GM19351 (cell line): ENCODE measurements at regions not wholly inside any gene's neighbourhood (a gene's known extent, or its start where the extent isn't known, plus 50 kb on each side); places are given as distances from the start of the nearest gene placed in this dataset.

Experiments used
- ATAC-seq: cut with Tn5 transposase; IDR thresholded peaks from one replicate; pipeline ENCODE4 v1.9.1; 2021; ENCODE audit warnings: mild to moderate bottlenecking, moderate library complexity; ENCODE audit not compliant: unreplicated experiment

DNA sequence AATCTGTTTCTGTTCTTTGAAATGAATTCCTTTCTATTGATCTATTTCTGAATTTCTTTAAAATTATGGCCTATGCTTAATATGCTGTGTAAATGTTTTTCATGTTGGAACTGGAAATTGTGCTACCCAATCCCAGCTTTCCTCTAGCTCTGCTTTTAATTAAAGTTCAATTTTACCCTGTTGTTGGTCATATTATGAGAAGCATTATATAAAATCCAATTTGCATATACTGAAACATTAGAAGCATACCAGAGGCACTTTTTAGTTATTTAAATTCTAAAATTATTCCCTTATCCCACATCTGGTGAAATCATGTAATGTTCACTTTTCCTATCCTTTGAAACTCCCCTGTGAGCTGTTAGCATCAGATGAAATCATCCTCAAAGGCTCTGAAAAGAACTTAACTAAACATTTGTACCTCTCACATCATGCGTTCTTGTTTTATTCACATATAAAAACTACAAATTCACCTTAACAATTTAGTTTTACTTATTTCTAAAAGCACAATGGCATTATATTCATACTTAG is 160.6 kb upstream of the COL21A1 start:
- ATAC-seq, result no peak

DNA sequence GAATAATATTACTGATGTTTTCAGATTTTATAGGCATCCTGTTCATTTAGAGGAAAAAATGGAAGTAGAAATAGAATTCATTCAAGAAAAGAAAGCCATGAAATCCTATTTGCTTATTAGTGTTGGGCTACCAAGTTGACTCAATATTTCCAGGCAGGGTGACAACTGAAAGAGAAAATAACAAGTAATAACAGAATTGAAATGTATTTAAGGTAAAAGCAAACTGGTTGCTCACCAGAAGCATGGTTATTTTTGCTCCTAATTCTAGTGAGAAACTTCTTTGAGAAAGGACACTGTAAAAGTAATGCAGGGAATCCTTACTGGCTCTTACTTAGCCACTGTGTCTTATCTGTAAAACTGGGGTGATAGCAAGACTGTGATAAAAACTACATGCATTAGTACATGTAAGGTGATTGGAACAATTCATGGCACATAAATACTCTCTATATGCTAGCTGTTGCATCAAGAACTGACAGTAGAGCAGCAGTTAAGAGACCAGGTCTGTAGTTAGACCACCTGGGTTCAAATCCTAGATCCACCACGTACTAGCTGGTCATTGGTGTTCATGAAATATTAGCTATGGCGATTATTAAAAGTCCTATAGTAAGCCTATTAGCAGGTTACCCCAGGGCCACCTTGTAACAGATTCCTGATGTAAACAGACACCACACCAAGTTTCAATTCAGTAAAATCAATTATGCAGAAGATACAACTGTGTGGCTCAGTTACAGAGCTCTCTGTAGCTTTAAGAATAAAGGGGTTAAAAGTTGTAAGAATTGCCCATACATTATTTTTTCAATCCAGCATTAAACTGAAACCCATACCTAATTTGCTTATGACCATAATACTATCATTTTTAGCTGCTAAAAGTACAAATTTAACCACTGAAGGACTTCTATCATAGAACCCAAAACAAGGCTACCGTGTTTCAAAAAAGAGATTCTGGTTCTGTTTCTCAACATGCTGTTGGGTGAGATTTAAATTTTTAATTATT is 159.2 kb upstream of the COL21A1 start:
- peak; percentile 76 for ATAC-seq

DNA sequence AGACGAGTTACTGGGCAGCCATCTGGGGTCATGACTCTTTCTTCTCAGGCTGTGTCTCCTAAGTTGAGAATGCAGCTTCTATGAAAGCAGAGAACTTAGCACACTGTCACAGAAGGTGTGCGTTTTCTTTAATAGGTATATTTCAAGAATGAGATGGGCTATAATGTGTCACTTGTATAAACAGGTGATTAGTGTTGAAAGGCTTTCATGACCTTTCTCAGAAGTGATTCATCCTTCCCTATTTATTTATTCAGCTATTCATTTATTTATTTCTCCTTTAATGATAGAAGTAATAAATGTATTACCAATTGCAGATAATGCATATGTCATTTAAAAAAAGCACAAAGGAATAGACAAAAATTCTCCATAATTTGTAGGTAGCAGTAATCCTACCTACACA is 157.2 kb upstream of the COL21A1 start:
- ATAC-seq, result no peak

DNA sequence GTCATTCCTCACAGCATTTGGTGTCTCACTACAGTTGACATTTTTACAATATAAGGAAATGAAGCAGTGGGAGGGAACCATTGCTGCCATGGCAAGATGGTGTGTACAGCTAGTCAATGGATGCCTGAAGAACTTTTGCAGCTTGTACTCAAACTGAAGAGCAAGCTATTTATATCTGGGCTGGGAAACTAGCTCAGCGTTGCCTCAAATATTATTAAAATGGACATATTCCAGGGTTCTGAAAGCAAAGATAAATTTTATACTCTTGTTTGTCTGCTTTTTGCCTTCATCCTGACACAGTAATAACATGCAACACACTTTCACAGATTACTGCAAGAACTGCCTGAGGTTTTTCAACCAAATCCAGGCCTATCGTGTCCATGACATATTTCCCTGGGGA is 156.4 kb upstream of the COL21A1 start:
- ATAC-seq, result no peak

DNA sequence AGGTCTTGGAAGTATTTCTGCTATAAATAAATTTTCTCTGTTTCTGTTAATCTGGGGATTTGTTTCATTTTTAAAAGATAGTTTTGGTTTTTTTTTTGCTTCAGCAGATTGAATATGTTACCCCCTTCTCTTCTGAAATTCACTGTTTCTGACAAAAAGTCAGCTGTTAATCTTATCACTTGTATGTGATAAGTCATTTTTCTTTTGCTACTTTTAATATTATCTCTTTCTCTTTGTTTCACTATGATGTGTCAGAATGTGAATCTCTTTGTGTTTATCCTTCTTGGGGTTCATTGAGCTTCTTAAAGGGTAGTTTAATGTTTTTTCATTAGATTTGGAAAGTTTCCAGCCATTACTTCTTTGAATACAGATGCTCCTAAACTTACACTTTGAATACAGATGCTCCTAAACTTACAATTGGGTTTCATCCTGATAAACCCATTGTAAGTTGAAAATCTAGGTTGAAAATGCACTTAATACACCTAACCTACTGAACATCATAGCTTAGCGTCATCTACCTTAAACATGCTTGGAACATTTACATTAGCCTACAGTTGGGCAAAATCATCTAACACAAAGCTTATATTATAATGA is 154.2 kb upstream of the COL21A1 start:
- no peak for ATAC-seq

DNA sequence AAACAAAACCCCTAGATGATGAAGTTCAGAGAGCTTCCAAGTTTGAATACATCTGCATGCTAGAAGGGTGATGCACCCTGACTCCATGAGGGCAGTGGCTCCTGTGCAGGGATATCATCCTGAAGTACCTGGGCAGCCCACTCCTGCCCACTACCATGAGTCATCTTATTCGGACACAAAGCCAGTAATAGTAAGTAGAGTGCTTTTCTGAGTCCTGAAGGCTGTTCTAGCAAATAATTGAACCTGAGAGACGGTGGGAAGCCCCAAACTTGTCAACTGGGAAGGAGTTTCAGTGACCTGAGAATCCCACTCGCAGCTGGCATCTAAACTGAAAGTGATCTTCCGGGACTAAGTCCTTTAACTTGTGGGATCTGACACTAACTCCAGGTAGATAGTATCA is 152.9 kb upstream of the COL21A1 start:
- ATAC-seq, result no peak

DNA sequence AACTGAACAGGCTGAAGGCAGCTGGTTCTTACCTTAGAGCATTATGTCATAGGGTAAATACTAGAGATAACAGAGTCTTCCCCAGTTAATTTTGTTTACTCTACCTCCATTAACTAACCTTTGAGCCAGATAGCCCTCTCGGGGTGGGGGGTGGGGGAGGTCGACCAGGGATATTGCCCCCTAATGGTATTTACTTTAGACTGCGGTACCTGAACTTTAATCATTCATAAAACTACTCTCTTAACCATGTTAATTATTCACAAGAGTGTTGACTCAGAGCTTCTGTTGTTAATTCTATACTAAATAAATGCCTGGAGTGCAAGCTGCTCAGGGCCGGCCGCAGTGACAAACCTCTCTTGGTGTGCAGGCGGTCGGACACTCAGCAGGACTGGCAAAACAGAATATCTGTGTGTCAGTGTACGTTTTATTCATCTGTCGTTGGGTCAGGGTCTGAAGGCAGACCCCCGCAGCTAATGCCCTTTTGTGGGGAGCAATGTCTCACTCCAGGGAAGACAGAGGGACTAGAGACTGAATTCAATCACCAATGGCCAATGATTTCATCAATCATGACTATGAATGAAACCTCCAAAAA is 152.4 kb upstream of the COL21A1 start:
- no peak for ATAC-seq

DNA sequence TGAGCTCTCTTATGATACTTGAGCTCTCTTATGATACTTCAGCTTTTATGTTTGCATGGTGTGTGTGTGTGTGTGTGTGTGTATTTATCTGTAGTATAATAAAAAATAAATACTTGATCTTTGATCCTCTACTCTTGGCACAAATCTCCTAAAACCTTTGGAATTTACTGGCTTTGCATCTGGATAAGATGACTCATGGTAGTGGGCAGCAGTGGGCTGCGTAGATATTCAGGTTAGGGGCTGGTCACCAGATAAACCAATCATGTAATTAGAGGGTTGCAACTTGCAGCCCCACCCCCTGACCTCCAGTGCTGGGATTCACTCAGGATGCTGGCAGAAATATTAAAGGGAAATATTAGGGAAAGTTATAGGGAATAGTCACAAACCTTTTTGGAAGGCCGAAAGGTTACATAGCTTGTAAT is 151.9 kb upstream of the COL21A1 start:
- no peak for ATAC-seq

DNA sequence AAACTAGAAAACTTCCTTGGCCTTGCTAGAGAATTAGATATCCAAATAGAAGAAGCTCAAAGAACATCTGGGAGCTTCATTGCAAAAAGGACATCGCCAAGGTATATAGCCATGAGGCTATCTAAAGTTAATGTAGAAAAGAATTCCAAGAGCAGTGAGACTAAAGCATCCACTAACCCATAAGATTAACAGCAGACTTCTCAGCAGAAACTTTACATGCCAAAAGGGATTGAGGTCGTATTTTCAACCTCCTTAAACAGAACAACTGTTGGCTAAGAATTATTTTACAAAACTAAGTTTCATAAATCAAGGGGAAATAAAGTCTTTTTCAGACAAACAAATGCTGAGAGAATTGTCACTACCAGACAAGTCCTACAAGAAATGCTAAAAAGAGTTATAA is 149.1 kb upstream of the COL21A1 start:
- ATAC-seq, result no peak

DNA sequence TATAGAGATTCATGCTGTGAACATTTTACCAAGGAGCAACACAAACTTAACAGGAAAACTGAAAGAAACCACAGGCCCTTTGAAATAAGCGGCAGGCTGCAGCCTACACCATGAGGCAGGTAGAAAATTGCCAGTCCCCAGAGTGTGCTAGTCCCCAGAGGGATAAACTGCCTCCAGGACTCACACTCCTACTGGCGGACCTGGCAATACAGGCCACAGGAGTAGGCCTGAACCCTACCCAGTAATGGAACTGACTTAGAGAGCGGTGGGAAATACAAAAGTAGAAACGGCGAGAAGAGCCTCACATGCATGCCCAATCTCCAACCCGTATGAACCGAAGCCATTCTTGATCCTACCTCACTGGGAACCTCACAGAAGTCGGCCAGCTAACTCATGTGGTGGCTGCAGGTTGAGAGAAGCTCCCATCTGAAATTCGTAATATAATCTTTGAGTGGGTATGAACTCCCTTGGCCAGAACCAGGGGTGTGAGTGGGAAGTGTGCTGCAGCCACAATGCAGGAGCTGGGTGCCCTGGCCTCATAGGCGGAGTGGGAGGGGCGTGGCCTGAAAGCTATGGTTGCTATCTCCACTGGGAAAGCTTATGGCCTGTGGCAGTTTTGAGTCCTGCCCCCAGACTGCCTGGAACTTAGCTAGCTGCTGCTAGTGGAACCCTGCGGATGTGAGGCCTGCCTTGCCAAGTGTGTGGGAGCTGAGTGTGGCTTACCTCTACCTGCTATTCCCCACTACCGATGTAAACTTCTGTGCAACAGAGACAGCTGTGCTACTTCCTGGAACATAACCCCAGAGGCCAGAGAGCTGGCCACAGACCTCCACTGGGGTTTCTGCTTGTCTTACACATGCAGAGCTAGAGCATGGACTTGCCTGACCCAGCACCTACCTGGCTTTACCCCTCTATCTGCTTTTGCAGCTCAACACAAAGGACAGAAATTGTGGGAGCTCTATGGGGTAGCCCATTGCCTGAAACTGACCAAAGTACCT is 146.5 kb upstream of the COL21A1 start:
- ATAC-seq, result peak; percentile 71

DNA sequence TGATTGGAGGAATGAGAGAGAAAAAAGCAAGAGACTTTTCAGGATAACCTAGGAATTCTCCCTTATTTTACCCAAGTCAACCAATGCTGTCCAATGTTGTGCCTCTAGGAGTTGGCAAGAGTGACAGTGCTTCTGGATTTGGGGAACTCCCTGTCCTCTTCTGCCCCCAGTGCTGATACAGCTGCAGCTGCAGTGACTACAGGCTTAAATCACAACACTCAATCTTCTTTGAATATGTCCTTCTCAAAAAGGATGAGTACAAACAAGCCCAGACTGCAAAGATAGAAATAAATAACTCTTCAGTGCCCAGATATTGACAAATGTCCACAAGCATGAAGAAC is 141.0 kb upstream of the COL21A1 start:
- ATAC-seq, result no peak

DNA sequence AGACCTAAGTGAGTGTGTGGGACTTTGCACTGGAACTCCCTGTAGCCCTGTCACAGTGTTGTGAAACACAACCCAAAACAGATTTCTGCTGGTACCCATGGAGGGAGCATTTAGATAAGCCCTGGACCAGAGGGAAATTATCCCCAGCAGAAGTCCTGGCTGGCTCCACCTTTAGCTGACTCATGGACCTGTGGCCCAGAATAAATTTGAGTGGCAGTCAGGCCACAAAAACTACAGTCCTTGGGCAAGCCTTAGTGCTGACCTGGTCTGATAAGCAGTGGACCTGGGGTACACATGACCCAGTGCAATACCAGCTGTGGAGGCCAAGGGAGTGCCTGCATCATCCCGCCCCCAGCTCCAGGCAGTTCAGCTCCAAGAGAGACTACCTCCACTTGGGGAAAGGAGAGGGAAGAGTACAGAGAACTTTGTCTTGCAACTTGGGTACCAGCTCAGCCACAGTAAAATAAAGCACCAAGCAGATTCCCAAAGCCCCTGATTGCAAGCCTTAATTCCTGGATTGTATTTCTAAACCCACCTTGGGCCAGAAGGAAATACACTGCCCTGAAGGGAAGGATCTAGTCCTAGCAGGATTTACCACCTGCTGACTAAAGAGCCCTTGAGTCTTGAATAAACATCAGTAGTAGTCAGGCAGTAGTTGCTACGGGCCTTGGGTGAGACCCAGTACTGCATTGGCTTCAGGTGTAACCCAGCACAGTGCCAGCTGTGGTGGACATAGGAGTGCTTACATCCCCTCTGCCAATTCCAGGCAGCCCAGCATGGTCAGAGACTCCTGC is 140.4 kb upstream of the COL21A1 start:
- ATAC-seq, result no peak

DNA sequence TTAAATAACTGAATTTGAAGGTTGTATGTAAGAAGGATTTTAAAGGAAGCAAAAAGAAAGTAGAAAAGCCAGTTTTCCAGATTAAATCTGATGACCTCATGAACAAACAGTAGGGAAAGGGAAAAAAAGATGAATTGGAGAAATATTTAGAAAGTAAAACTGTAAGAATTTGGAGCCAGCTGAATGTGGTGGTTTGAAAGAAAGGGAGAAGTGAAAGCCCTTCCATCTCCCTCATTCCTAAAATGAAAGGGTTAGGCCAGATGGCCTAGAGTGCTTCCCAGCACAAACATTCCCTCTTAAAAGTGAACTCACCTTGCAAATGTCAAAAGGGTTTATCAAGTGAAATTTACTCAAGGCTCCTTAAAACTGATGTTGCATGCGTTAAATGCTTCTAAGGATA is 139.3 kb upstream of the COL21A1 start:
- no peak for ATAC-seq

DNA sequence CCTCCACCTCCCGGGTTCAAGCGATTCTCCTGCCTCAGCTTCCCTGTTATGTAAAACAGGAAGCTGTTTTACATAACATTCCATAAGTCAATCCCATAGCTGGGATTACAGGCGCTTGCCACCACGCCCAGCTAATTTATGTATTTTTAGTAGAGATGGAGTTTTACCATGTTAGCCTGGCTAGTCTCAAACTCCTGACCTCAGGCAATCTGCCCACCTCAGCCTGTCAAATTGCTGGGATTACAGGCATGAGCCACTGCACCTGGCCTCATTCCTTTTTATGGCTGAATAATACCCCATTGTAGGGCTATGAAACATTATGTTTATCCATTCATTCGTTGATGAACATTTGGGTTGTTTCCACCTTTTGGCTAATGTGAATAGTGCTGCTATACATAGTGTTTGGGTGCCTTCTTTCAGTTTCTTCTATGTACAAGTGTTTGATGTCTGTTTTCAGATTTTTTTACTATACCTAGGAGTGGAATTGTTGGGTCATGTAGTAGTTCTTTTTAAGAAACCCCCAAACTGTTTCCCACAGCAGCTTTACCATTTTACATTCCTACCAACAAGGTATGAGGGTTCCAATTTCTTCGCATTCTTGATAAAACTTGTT is 138.7 kb upstream of the COL21A1 start:
- no peak for ATAC-seq

DNA sequence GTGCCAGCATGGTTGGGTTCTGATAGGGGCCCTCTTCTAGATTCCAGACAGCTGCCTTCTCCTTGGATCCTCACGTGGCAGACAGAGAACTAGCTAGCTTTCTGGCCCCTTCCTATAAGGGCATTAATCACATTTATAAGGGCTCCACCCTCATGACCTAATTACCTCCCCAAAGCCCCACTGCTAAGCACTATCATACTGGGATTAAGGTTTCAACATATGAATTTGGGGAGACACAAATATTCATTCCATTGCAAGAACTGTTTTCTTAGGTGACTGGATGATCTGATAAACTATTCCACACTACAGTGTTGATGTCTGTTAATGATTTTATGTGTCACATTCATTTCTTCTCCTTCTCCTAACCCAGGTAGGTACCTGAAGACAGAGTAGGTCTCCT is 135.8 kb upstream of the COL21A1 start:
- no peak for ATAC-seq

DNA sequence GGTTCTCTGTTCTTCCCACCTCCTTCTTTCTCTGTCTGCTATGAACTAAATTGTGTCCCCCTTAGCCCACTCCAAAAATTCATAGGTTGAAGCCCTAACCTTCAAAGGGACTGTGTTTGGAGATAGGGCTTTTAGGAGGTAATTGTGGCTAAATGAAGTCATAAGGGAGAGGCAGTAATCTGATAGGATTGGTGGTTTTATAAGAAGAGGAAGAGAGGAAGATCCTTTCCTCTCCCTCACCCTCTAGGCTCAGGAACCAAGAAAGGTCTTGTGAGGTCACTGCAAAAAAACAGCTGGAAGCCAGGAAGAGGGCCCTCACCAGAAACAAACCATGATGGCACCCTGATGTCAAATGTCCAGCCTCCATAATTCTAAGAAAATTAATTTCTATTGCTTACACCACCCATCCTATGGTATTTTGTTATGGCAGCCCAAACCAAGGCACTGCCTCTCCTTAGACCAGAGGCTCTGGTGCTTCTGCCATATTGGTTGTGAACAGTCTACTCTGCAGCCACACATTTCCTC is 135.1 kb upstream of the COL21A1 start:
- ATAC-seq, result no peak

DNA sequence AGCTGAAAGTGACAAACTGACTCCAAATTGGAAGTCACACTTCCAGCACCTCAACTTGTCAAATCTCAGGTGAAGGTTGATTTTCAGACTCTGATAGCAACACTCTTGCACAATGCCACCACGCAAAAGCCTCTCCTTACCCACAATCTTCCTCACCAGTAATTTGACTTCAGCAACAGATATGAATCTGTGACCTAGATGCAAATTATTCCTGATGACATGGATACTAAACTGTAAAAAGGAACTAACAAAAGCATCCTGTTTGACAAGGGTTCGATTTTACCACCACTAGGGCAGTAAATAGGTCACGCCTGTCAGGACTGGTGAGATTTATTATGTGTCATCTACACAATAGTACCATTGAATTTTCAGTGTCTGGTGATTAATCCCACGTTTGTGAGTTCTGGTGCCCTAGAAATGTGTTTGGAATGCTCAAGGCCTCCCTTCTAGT is 134.4 kb upstream of the COL21A1 start:
- ATAC-seq, result no peak

DNA sequence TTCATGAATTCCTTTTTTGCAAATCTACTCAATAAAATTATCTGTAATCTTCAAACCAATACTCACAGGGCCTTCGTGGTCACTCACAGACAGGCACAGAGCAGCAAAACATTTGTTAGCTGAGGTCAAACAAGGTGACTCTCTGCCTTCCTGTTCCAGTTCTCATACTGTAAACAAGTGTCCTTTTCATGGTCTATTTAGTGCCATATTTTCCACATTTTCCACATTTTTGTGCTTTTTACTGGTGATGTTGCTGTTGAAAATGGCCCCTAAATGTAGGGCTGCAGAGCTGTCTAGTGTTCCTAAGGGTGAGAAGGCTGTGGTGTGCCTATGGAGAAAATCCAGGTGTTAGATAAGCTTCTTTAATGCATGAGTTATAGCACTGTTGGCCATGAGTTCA is 133.1 kb upstream of the COL21A1 start:
- no peak for ATAC-seq

DNA sequence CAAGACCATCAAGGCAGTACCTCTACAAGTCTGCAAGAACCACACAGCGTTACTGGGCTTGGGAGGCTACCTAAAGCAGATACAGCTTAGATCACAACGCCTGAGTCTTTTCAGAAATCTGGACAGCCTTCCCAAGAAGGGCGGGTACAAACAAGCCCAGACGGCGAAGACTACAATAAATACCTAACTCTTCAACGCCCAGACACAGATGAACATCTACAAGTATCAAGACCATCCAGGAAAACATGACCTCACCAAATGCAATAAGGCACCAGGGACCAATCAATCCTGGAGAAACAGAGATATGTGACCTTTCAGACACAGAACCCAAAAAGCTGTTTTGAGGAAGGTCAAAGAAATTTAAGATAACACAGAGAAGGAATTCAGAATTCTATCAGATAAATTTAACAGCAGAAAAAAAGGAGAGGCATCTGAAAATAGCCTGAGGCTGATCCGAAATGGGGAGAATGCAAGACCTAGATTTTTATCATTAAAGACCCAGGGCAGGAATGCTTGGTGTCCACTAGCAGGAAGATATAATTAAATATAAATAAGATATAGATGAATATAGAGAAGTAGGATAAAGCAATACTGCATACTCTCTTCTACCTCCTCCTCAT is 131.7 kb upstream of the COL21A1 start:
- no peak for ATAC-seq
